ENCODE measurements at regions not wholly inside any gene's neighbourhood (a gene's known extent, or its start where the extent isn't known, plus 50 kb on each side); places are given as distances from the start of the nearest gene placed in this dataset.

DNA sequence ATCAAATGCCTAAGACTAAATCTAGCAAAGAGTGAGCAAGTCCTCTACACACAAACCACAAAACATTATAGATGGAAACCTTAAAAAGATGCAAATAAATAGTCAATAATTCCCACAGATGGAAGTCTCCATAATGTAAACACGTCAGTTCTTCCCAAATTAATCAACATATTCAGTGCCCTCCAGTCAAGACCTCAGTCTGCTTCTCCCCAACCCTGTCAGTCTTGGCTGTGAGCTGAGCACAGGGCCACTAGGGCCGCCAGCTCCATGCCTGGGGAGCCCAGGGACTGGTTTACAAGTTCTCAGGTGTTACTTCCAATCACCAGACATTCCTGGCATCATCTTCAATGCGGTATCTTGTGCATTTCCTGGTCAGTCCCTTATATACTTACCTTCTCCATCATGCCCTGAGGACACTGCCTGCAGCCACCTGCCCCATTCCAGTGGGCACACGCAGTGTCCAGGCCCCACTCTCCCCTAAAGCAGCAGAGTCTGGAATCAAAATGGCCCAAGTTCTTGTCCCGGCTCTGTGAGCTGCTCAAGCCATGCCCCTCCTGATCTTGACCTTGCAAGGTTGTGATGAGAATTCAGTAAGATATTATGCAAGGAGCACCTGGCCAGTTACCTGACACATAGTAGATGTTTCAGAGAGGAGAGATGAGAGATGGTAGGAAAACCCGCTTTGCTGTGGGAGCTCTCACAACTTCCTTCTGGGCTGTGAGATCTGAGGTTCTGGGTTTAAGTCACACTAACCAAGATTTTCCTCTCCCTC lies 207.9 kb upstream of the RAB6C start:
- DNase-seq, result no peak

DNA sequence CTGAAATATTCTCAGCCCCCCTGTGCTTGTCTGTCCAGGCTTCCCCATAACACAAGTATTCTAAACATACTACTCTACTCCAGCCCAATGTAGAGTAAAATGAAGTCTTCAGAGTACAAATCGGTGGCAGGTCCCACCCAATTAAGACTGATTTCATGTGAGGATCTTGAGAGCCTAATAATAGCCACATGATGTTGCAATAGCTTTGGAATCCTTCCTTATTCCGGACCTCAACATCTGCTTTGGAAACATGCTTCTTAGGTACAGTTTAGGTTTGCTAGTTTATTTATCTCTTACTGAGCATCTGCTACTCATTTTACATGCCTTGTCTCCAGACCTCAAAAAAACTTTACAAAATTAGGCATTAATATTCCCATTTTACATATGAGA lies 207.3 kb upstream of the RAB6C start:
- DNase-seq, result no peak

GRCh38 chr2:129775952-129776653 lies 203.4 kb upstream of the RAB6C start:
- DNase-seq, result no peak

DNA sequence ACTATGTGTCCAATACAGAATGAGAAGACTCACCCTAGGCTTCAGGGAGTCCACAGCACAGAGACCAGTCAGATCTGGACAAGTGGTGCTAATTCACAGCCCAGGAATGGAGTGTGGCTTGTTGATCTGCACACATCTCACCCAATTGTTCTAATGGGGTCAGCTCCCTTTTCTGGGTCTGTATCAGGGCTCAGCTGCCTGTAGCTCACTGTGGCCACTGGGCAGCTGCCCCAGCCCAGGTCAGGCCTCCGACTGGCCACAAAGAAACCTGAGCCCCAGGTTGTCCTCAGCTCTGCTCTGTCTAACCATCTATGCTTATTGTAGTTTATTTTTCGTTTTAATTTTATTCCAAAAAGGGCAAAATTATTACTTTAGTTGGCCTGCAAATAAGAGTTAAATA lies 202.3 kb upstream of the RAB6C start:
- DNase-seq, result no peak

- no peak for DNase-seq
Measured at GRCh38 chr2:129777762-129778583, 201.5 kb upstream of the RAB6C start.

DNA sequence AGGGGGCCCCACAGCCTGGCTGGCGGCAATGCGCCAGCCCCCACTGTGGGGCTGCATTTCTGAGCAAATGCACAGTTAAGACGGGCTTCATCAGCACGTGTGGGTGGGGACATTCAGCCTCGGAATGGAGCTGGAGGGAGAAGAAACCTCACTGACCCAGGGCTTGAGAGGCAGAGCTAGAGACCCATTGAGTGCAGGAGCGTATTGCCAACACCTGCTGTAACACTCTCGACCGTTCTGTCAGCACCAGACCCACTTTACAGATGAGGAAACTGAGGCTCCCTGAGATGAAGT lies 200.9 kb upstream of the RAB6C start:
- DNase-seq, result no peak

GRCh38 chr2:129779783-129780182 lies 199.7 kb upstream of the RAB6C start:
- no peak for DNase-seq

GRCh38 chr2:129780316-129781270 lies 198.9 kb upstream of the RAB6C start:
- no peak for DNase-seq

GRCh38 chr2:129781749-129782632 lies 197.5 kb upstream of the RAB6C start:
- no peak for DNase-seq

DNA sequence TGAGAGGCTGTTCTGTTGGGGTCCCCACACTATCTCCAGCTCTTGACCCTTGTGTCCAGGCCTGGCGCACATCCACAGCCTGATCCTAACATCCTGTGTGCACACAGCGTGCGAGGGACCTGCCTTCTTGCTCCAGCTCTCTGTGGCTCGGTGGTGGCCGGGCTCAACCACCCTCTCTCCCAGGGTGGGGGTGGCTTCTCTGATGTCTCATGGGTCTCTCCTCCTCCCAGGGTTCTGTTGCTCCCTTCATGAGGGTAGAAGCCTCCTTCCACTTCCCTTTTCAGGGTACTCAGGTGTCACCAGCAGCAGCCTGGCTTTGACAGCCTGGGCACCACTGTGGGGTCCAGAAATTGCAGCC lies 196.9 kb upstream of the RAB6C start:
- no peak for DNase-seq

GRCh38 chr2:129784486-129784885 lies 195.0 kb upstream of the RAB6C start:
- DNase-seq, result no peak

DNA sequence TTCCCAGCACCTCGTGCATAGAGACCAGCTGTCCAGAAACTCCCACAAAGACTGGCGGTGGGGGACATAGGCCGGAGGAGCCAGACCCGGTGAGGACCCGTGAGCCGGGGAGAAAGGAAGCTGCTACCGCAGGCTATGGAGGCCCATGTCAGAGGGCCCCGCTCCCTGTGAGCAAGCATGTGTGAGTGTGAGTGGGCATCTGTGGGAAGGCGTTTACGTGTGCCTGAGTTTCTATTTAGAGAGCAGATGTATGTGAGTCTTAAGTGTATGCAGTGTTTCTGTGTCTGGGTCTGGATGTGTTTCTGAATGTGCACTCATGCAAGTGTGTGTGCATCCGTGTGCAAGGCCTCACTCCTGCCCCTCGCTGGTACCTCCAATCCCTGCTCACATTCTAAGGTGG lies 187.8 kb upstream of the RAB6C start:
- DNase-seq, result no peak

DNA sequence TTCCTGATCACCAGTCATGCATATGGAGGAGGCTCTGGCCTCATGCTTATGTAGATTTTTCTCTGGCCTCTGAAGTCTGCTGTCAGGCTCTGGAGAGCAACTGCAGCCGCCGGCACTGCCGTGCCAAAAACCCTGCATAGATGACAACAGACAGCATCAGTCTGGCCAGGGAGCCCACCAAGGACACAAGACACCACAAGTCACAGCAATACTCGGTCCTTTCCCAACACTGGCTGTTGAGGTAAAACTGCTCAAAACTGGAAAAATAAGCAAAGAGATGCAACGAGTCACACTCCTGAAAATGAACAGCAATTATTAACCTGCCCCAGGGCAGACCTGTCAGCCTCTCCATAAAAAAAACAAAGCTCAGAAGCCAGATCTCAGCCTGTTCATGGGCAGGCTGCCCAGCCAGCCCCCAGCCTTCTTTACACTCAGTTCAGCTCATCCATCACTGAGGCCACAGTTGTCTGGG lies 186.0 kb upstream of the RAB6C start:
- no peak for DNase-seq

- DNase-seq, result no peak
Measured at GRCh38 chr2:129794116-129794515, 185.3 kb upstream of the RAB6C start.

DNA sequence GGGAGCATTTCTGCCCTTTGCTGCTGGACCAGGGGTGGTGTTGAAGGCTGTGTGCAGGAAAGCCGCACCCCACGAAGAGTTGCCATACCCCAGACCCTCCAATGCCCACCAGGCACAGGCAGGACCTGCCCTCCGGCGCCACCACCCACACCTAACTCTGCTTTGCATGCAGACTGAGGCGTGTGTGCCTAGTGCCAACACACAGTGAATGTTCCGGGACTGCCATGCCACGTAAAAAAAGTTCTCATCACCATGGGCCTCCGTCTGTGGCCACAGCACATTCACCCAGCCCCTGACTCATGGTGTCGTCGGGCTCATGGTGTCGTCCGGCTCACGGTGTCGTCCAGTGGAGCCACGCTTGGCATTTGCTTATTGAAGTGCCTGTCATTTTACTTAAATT lies 184.9 kb upstream of the RAB6C start:
- no peak for DNase-seq

- no peak for DNase-seq
Measured at GRCh38 chr2:129796225-129796624, 183.2 kb upstream of the RAB6C start.

DNA sequence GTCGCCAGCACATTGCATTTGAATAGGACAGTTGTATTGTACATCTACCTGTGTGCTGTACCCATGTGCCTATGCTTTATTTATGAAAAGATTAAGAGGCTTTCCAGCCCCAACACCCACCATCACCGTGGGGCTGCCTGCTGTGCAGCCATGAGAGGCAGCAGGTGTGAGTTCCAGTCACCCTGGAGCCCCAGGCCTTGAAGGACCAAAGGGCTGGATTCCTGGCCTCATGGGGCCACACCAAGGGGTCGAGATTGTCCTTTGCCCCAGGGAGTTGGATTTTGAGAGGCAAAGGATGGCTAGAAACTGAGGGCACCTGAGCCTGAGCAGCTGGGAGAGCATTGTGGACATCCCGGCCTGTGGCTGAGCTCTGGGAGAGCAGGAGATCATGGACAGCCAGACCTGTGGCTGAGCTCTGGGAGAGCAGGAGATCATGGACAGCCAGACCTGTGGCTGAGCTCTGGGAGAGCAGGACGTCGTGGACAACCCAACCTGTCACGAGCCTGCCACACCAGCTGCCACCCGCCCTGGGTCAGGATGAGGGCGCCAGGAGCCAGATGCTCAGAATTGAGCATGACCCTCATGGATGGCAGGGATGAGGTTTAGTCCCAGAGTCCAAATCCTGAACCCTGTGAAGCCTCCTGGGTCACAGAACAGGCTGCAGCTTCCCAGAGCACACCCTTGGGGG lies 182.5 kb upstream of the RAB6C start:
- no peak for DNase-seq

- no peak for DNase-seq
Measured at GRCh38 chr2:129797489-129798300, 181.8 kb upstream of the RAB6C start.

- no peak for DNase-seq
Measured at GRCh38 chr2:129798301-129798581, 181.2 kb upstream of the RAB6C start.

- DNase-seq, result no peak
Measured at GRCh38 chr2:129798626-129799025, 180.8 kb upstream of the RAB6C start.

All from NCI-H2171 treated with DMSO at 0.1 percent for 48 hours (cell line).